Chondrocyte (in vitro differentiated cells): ENCODE measurements at regions not wholly inside any gene's neighbourhood (a gene's known extent, or its start where the extent isn't known, plus 50 kb on each side); places are given as distances from the start of the nearest gene placed in this dataset.

Experiments
- DNase-seq: peaks from one replicate; pipeline ENCODE4 v3.0.0; 2021; ENCODE audit warnings: mixed read lengths, low spot score
- H3K27ac Mint-ChIP-seq: one replicate; pipeline ENCODE4 v1.8.0; 2021; ENCODE audit warnings: mild to moderate bottlenecking, moderate library complexity, mixed read lengths; ENCODE audit not compliant: unreplicated experiment
- H3K27me3 Mint-ChIP-seq: 2 replicates; pipeline ENCODE4 v1.8.0; 2021; ENCODE audit warnings: low read depth, mixed read lengths
- H3K36me3 Mint-ChIP-seq: 2 replicates; pipeline ENCODE4 v1.8.0; 2021; ENCODE audit warnings: low read depth, mixed read lengths
- H3K4me1 Mint-ChIP-seq: 2 replicates; pipeline ENCODE4 v1.8.0; 2021; ENCODE audit warnings: low read depth, mild to moderate bottlenecking, mixed read lengths
- H3K4me3 Mint-ChIP-seq: one replicate; pipeline ENCODE4 v1.8.0; 2021; ENCODE audit warnings: mild to moderate bottlenecking, moderate library complexity, mixed read lengths; ENCODE audit not compliant: unreplicated experiment
- H3K9me3 Mint-ChIP-seq: 2 replicates; pipeline ENCODE4 v1.8.0; 2021; ENCODE audit warnings: low read depth, mixed read lengths
- CTCF ChIP-seq: fragments of 200-600 bp; sonication (generic); IDR thresholded peaks from 2 replicates; pipeline ENCODE4 v1.5.0; 2021; ENCODE audit warnings: antibody characterized with exemption, mild to moderate bottlenecking, moderate library complexity

GRCh38 chr9:84067821-84068220, 87.2 kb downstream of the RMI1 start:
- Mint-ChIP-seq H3K9me3 (no peaks in the 10 kb centered on the region), H3K36me3 (no peaks in the 10 kb centered on the region), H3K4me3 (no peak overlapping the region), H3K27ac (no peak overlapping the region), H3K4me1 (no peaks in the 10 kb centered on the region), H3K27me3 (no peaks in the 10 kb centered on the region)
- no peak for DNase-seq
- TF ChIP-seq CTCF, result no peak

GRCh38 chr9:84068872-84069271, 88.3 kb downstream of the RMI1 start:
- H3K9me3 Mint-ChIP-seq, result no peaks in the 10 kb centered on the region
- TF ChIP-seq CTCF, result no peak
- H3K36me3 Mint-ChIP-seq, result no peaks in the 10 kb centered on the region
- no peak for DNase-seq
- no peak overlapping the region for H3K27ac Mint-ChIP-seq
- no peaks in the 10 kb centered on the region for H3K27me3 Mint-ChIP-seq
- no peaks in the 10 kb centered on the region for H3K4me1 Mint-ChIP-seq
- H3K4me3 Mint-ChIP-seq, result no peak overlapping the region

- H3K27ac Mint-ChIP-seq, result no peak overlapping the region
Observed at GRCh38 chr9:84070590-84070989, 90.0 kb downstream of the RMI1 start.

GRCh38 chr9:84072621-84073180, 92.1 kb downstream of the RMI1 start:
- Mint-ChIP-seq H3K36me3 (no peaks in the 10 kb centered on the region), H3K4me3 (no peak overlapping the region), H3K9me3 (peaks cover under 1% of the 10 kb centered on the region), H3K27ac (no peak overlapping the region), H3K27me3 (no peaks in the 10 kb centered on the region), H3K4me1 (no peaks in the 10 kb centered on the region)
- TF ChIP-seq CTCF, result no peak
- no peak for DNase-seq

More at GRCh38 chr9:84070590-84070989, 90.0 kb downstream of the RMI1 start:
- no peaks in the 10 kb centered on the region for H3K4me1 Mint-ChIP-seq
- H3K27me3 Mint-ChIP-seq, result no peaks in the 10 kb centered on the region
- H3K4me3 Mint-ChIP-seq, result no peak overlapping the region
- DNase-seq, result no peak
- no peaks in the 10 kb centered on the region for H3K9me3 Mint-ChIP-seq
- no peak for TF ChIP-seq CTCF
- H3K36me3 Mint-ChIP-seq, result no peaks in the 10 kb centered on the region

GRCh38 chr9:84075004-84075403, 94.4 kb downstream of the RMI1 start:
- DNase-seq, result no peak
- Mint-ChIP-seq H3K4me3 (no peak overlapping the region), H3K27me3 (no peaks in the 10 kb centered on the region), H3K36me3 (no peaks in the 10 kb centered on the region), H3K9me3 (peaks cover 3% of the 10 kb centered on the region), H3K27ac (no peak overlapping the region), H3K4me1 (peaks cover 10% of the 10 kb centered on the region)
- no peak for TF ChIP-seq CTCF
